ENCODE measurements at regions not wholly inside any gene's neighbourhood (a gene's known extent, or its start where the extent isn't known, plus 50 kb on each side); places are given as distances from the start of the nearest gene placed in this dataset.
"Not testable (repeated sequence)": the region's sequence is repeated elsewhere in the genome, so short reads cannot be mapped to it uniquely, and the experiment has no call there.

DNA sequence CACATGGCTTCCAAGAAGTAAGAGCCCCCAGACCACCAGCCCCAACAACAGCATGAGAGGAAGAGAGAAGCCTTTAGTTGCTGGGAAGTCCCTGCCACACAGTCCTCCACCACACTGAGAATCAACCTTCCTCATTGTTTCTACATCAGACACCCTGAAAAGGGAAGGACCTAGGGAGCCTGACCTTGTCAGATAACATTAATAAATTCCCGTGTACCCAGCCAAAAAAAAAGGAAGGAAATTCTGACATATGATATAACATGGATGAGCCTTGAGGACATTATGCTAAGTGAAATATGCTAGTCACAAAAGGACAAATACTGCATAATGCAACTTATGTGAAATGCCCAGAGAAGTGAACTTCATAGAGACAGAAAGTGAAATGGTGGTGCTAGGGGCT, 65.6 kb upstream of the ARHGAP29 start:
- DNase-seq: no peak

- DNase-seq: no peak
Measured at GRCh38 chr1:94302497-94302896, 65.1 kb upstream of the ARHGAP29 start.

DNA sequence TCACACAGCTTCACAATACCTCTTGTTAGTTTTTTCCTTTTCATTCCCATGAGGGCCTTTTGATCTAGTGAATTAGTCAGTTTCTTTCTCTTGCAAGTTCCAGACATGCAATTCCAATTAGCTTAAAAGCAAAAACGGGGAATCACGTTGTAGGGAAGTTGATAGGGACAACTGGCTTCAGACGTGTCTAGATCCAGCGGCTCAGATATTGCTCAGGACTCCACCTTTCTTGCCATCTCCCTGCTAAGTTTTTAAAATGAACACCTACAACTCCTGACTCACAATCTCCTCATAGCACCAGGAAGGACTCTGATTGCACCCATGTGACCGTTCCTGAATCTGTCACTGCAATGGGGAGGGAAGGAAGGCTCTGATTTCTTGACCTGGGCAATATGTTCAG, 63.8 kb upstream of the ARHGAP29 start:
- DNase-seq: no peak

DNA sequence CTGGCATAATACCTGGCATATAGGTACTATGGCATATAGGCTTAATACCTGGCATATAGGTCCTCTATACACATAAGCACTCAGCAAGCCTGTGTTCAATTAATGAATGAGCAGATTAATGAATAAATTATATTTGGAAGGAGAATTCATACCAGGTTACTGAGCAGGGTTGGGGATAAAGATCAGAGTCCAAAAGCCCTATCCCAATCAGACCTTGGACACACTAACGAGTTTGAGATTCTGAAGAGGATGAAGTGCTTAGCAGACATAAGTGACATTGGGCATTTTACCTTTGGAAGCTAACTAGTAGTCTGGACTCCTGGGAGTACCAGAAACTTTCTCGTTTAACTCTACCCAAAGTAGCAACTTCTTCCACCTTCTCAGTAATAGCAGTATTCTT, 63.3 kb upstream of the ARHGAP29 start:
- no peak for DNase-seq

DNA sequence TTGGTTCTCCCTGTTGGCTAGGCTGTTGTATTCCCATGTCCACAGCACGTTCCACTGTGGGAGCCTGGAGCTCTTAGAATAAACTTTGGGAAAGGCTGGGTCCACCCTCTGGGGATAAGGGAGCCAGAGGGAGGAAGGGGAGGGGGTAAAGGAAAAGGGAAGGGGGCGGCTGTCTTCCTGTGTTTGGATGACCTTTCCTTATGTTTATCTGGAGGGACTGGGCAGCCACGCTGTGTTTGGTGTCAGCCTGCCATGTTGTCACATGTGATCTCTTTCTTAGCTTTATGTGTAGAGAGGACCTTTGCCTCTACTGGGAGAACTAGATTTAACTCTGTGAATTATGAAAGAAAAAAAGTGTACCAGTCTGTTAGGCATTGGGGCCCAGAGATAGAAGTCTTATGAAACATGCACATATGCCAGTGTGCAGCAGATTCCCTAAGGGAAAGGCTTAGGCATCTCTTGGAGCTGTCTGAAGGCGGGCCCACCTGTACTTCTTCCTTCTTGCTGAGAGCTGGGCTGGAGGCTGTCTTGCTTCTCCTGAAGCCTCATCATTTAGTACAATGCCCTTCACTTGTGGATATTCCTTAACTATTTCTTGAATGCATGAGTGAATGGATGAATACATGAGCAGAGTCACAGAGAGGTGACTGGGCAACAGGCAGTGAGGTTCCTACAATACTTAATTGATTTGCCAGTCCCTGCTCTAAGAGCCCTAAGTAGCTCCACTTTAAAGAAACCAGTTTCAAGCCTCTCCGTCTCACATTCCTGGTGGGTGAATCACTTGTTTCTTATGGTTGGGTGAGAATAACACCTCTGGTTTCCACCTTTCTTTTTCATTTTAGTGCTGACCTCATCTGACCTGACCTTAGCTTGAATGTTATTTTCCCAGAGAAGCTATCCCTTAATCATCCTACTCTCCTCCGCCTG, 62.5 kb upstream of the ARHGAP29 start:
- no peak for DNase-seq

- no peak for DNase-seq
Measured at GRCh38 chr1:94298861-94299260, 61.5 kb upstream of the ARHGAP29 start.

- DNase-seq: no peak
Measured at GRCh38 chr1:94296018-94296417, 58.6 kb upstream of the ARHGAP29 start.

DNA sequence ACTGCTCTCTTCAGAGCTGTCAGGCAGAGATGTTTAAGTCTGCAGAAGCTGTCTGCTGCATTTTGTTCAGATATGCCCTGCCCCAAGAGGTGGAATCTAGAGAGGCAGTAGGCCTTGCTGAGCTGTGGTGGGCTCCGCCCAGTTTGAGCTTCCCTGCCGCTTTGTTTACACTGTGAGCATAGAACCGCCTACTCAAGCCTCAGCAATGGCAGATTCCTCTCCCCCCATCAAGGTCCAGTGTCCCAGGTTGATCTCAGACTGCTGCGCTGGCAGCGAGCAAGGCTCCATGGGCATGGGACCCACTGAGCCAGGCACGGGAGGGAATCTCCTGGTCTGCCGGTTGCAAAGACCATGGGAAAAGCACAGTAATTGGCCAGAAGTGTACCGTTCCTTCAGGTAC, 55.6 kb upstream of the ARHGAP29 start:
- DNase-seq: not testable (repeated sequence)

GRCh38 chr1:94289244-94289643, 51.9 kb upstream of the ARHGAP29 start:
- DNase-seq: not testable (repeated sequence)
